NCI-H774 (cell line): ENCODE measurements at regions not wholly inside any gene's neighbourhood (a gene's known extent, or its start where the extent isn't known, plus 50 kb on each side); places are given as distances from the start of the nearest gene placed in this dataset.

Source experiments
- DNase-seq: peaks from one replicate; lab custom pipeline; 2025; lab: John Stamatoyannopoulos, UW

DNA sequence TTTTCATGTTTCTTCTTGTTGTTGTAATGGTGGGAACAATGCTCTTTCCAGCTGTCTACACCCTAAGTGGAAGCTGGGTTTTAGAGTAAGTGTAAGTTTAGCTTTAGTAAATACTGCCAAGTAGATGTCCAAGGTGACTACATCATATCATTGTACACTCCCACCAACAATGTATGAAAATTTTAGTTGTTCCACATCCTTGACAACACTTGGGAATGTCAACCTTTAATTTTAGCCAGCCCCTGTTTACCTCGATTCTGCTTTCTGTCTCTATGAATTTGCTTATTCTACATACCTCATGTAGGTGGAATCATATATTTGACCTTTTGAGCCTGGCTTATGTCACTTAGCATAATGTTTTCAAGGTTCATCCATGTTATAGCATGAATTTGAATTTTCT, 93.0 kb downstream of the MTPAP start:
- DNase-seq: no peak

DNA sequence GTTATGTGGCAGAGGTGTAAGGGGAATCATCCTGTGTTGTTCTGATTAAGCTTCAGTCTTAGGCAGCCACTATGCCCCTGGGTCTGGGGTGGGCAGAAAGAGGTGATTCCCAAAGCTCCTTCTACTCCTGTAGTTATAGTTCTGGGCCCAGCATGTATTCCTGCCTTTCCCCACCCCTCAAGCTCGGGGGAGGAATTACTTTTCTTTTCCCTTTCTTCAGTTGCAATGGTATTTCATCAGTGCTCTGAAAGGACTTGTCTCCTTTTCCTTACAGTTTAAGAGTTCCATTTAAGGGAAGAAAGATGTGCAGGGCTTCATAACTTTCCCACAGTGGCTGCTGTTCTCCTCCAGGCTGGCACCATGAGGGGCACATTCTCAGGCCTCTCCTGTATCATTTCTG, 94.2 kb downstream of the MTPAP start:
- no peak for DNase-seq

DNA sequence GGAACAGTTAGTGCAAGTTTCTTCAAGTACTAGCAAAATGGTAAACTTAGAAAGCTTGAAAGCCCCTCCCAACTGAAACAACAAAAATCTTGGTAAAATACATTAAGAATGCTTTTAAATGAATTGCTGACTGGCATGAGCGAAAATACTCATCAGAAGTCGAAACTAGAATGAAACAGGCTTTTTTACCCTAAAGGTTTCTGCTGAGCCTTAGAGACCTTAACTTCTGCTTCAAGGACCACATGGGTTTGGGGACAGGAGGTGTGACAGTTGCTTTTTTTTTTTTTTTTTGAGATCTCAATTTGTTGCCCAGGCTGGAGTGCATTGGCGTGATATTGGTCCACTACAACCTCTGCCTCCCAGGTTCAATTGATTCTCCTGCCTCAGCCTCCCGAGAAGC, 100.3 kb downstream of the MTPAP start:
- DNase-seq: no peak

DNA sequence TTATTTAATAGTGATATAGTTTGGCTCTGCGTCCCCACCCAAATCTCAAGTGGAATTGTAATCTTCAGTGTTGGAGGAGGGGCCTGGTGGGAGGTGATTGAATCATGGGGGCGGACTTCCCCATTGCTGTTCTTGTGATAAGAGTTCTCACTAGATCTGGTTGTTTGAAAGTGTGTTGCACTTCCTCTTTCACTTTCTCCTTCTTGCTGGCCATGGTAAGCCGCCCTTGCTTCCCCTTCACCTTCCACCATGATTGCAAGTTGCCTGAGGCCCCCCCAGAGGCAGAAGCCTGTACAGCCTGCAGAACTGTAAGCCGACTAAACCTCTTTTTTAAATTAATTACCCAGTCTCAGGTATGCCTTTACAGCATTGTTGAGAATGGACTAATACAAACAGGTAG, 101.4 kb downstream of the MTPAP start:
- DNase-seq: no peak

DNA sequence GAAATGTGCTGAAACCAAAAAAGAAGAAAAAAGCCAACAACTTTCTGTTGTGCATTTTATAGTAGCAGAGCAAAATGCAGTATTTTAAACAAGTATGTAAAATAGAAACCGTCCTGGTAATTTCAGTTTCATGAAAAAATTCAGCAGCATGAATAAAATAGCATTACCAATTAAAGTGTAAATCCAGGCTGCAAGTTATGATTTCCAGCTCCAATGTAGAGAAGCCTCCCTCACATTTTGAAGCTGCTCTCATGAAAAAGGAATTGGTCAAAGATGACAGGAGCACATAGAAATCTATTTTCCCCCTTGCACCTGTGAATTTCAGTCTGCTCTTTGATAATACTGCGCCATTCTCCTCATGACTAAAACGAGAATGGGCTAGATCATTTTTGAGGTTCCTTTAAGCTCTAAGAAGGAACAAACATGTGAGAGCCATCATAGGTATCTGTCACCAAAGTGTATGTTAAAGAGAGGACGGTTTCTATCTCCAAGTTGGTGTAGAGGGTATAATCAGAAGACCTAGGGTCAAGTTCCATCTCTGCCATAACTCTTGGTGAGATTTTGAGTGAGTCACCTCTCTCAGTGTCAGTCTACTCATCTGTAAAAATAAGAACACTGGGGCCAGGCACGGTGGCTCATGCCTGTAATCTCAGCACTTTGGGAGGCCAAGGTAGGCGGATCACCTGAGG, 107.5 kb downstream of the MTPAP start:
- no peak for DNase-seq

DNA sequence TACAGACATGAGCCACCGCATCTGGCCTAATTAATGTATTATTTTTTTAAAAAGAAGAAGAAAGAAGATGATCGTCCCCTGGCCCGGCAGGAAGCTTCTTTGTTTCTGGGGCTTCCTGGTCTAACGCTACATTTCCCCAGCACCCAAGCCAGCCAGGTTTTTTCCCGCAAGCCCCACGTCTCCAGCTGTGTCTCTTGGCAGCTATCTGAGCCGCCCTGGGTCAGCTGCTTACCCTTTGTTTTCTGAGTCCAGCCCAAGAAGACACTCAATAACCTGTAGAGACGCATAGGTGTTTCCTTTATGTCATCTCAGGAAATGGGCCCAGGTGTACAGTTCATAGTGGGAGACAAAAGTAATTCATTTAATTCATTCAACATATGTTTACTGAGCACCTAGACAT, 110.2 kb downstream of the MTPAP start:
- DNase-seq: no peak

DNA sequence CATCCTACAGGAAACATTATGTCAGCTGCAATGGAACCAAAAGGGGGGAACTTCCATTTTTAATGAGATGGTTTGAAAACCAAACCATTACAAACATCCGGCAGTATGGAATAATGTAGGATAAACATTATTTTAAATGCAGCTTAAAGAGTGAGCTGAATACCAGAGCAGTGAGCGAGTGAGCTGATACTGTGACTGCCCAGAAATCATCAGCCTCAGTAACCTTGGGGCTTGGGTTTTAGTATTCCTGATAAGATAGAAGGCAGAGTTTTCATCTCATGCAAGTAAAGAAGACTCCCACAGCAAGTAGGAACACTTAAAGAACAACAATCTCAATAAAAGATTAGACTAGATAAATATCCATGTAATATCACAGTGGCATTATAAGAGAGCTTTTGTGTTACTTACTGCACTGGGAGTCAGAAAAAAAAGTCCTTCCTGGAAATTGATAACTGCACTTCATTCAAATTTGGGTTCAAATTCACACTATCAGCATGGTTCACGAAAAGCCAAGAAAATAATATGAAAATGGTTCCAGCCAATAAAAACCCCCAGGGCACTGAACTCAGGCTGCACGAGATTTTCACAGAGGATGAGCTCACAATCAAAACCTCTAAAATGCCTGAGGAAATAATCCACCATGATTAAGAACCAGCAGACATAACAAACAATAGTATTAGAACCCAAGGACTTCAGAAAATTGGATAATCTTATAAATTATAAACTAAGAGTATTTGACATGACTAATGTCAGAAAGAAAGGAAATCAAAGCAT, 115.7 kb downstream of the MTPAP start:
- DNase-seq: no peak

DNA sequence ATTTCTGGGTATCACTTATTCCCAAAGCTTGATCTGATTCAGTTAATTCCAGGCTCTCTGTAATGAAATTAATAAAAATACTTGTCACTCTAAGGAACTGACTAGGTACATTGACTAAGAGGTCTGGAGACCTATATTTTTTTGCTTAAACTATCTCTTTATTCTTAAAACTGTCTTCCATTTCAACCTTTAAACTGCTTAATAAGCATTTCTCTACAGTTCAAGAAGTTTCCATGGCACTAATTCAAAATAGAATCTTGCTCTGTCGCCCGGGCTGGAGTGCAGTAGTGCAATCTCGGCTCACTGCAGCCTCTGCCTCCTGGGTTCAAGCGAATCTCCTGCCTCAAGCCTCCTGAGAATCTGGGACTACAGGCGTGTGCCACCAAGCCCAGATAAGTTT, 117.4 kb downstream of the MTPAP start:
- no peak for DNase-seq

DNA sequence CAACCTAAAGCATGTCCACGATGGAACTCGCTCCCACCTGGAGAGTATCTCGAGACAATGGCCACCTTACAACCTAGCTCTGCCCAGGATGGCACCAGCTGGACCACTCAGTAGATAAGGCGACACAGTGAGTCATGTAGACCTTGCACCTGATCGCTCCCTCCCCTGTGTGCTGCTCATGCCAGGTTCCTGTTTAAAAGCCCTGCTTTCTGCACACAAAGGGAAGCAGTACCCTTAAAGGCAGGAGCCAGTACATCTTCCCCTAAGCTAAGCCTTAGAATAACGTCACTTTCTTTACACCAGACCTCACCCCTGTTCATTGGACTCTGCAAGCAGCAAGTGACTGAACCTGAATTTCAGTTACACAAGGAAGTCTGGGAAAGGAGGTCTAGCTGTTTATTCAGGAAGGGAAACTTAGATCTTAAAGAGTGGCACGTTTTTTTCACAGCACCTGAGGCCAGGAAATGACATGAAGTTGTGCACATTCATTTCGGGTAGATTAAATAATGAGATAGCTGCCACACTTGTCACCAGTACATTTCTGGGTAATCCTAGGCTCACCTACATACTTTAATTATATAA, 117.9 kb downstream of the MTPAP start:
- DNase-seq: no peak

DNA sequence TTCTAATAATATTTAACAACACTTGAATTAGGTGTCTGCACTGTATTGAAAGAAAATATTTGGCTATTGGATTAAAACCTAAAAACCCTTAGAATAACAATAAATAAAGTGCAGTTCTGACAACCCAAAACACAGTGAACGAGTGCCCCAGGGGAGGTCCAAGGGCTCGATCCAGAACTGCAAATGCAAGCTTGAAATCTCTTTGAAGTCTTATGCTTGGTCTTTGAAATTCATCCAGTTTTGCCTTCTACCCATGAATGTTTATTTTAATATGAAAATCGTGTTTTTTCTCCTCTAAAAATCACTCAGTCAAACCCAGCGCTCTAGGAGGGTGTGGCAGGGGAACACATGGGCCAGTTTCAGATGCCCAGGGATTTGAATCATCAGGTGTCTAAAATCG, 119.5 kb downstream of the MTPAP start:
- DNase-seq: no peak

DNA sequence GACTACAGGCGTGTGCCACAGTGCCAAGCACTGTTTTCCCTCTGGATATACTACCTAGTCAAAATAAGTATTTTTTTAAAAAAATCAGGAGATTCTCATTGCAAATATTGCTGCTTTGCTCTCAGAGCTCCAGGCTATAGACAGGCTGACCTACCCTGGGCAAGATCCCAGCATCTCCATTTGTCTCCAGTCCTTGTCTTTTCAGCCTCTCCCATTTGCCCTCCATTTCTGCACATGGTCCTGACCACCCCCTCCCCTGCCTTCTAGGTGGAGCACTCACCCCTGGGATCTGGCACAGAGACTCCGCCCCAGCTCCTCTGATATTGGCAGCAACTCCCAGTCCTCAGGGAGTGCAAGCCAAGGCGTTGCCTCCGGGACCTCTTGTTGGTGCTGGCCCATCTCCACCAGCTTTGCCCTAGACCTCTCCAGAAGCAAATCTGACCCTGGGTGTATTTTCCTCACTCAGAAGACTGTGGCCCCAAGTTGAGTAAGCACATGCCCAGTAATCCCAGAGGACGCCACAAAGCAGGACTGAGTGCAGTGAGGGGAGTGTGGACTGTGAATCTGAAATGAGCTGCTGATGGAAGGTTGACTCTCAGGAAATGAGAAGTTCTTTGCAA, 120.6 kb downstream of the MTPAP start:
- DNase-seq: no peak

DNA sequence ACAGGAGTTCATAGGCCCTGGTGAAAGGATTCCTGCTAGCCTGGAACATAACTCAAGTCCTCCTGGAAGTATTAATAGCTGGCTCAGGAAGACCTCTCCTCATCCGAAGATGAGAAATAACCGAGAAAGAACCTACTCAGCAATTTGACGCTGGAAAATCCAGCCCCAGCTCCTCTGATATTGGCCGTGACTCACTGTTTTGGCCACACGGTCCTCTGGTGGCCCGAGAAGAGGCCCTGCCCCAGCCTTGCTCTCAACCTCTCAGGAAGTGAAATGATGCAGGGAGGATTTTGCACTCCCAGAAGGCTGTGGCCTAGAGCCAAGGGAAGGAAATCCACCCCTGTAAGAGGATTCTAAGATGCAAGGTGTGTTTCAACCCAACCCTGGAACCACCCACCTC, 121.6 kb downstream of the MTPAP start:
- no peak for DNase-seq

DNA sequence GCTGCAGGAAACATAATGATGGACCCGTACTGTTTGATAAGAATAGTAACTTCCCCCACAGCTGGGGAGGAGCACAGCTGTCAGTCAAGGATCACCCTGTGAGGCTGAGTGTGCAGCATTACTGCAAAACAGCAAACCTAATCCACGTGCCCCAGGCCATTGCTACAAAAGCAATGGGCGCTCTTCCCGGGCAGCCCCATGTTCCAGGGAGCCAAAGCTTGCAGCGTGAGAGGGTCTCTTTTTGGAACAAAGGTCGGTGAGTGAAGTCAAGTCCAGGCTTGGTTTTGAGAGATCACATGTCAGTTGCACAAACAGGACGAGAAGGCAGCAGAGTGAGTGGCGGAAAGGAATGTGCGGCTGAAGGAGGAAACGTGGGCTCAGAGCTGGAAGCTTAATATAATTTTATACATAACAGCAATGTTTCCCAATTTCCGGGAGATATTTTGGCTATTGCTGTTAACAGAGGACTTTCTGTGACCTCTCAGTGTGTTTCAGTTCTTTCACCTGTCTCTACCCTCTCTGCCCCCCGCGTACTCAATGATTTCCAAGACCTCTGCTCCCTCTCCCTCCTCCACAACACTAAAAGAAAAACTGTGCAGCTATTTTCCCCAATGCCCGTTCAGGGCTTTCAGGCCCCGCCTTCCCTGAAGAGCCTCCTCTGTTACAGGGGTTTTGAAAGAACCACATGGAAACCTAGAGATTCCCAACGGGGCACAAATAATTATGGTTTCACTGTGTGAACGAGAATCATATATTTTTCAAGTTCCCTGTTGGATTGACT, 128.9 kb downstream of the MTPAP start:
- no peak for DNase-seq

DNA sequence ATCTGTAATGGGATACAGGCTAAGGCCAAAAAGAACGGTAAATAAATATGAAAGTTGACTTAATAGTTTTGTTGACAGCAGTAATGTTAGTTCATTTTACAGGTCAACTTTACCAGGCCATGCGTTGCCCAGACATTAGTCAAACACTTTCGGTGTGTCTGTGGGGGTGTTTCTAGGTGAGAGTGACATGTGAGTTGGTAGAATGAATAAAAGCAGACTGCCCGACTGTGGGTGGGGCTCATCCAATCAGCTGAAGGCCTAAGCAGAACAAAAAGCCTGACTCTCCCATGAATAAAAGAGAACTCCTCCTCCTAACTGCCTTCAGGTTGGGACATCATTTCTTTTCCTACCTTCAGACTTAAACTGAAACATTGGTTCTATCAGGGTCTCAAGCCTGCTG, 132.3 kb downstream of the MTPAP start:
- no peak for DNase-seq

DNA sequence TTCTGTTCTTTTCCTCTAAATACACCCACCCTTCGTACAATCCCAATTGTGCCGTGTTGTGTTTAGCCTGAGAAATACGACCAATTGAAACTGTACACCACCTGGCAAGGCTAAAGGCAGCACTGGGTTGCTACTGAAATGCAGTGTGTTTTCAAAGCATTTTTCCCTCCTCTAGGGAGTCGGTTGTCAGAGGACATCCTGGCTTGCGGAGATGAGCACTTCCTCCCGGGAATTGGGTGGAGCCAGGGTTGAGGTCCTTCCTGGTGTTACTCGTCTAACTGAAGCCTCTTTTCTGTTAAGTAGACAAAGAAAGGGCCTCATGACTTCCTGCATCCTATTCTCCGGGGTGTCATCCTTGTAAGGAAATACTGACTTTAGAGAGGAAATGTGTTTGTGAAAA, 133.5 kb downstream of the MTPAP start:
- DNase-seq: no peak

DNA sequence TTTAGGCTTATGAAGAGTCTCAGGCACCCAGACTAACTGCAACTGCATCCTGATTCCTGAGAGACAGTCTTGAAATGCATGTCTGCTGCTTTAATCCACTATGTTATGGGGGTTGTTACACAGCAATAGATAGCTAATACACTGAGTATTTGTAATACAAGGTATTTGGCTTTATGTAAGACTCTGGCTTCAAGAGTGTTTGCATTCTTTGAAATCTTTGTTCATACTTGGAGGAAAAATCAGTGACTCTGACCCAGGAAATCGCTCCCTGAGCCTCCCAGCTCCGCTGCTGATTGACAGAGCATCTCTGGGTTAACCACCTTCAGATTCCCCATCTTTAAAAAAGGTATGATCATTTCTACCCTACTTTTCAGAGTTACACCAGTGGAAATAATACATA, 133.9 kb downstream of the MTPAP start:
- DNase-seq: no peak

DNA sequence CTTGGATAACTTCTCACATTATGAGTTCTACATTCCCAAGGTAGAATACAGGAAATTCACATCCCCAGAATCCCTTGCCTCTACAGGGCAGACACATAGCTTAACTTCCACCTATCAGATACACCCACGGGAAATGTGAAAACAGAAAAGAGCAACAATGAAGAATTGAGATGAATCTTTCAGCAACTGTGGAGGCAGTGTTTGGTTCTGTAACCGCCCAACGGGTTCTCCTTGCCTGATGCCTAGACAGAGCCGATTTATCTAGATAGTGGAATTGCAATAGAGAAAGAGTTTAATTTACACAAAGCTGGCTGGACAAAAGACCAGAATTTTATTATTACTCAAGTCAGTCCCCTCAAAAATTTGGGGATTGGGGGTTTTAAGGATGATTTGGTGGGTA, 138.8 kb downstream of the MTPAP start:
- DNase-seq: no peak

DNA sequence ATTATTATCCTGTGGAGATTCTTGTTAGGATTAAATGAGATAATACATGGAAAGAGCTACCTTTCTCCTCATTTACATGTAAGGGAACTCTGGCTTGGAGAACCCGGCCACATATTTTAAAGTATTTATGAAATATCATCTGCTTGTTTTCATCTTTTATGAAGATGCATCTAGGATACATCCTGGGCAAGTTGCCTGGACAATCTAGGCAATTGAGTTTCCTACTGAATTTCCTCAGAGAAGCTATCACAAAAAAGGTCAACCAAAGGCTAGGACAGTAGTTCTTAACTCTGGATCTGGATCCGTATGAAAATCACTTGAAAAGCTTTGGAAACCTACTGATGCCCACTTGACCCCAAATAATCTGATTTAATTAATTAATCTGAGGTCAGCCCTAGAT, 140.7 kb downstream of the MTPAP start:
- no peak for DNase-seq

DNA sequence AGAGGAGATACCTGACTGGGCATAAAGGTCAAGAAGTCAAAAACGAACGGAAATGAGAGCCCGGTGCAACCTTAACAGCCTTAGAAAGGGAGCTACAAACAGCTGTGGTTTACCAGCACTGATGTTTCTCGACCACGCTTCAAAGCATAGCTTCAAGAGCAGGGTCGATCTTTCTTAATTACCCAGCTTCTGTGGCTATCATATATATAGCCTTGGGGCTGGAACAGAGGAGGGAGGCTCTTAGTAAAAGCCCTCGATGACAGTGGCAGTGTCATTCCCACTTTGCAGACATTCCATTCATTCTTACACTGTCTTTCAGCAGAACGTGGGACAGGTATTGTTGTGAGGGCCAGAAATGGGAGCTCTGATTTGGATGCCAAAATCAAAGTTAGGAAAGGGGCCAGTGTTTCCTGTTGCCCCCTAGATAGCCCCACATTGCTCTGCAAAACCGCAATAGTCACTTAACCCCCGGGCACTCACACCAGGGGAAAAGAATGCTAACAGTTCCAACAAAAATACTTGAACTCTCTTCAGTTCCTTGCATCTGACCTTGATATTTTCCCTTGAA, 141.5 kb downstream of the MTPAP start:
- no peak for DNase-seq

DNA sequence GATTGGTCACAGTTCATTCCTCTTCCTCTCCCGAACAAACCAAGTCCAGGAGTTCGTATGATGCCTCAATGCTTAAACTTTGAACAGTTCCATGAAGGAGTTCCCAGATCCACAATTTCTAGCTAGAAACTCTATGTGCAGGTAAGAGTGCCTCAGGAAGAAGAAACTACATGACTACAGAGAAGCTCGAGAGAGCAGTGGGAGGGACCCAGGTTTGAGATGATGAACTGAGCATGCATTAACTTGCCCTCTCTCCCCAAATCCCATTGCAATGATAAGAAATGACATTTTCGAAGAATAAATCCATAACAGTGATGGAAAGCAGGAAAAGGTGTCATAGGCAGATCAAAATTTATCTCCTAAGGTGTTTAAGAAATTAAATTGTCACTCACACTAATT, 140.6 kb upstream of the JCAD start:
- no peak for DNase-seq

DNA sequence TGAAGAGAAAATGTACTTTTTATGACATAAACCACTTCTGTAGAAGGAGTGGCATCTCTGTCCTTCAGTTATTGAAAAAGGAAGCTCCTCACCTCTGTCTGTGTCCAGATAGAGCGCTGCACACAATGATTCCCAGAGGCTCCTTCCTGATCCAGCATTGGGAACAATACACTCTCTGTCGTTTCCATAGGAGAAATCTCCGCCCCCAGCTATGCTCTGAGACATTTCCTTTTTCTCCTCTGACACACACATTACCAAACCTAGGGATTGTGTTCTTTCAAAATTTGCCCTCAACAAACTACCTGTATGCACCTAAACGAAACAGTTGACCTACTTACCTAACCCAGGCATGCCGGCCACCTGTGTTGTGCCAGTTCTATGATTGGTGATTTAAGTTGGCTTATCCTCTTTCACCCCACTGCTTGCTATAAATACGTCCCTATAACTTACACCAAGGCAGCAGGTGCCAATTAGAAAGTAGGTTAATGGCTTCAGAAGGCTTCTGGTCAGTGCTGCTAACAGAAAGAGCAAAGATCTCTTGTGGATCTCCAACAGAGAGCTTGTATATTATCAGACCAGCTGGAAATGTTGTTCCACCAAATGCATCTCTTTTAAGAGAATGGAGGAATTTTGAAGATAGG, 140.1 kb upstream of the JCAD start:
- DNase-seq: no peak

DNA sequence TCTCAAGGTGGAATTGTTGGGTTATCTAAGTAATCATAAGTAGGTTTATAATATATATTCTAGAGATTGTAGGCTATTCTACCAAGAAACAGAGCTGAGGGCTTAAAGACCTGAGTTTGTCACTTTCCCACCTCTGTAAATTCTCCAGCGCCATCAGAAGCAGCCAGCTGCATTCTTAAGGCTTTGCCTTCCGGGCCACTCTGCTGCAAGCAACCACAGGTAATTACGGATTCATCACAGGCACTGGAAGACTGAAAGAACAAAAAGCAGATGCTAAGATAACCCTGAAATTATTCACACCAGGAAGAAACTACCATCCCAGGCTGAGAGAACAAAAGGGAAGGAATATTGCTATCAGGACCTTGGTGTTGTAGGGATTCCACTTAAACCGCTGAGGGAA, 137.8 kb upstream of the JCAD start:
- DNase-seq: no peak
